GM12878 (cell line): ENCODE measurements at regions not wholly inside any gene's neighbourhood (a gene's known extent, or its start where the extent isn't known, plus 50 kb on each side); places are given as distances from the start of the nearest gene placed in this dataset.

Experiments
- ATAC-seq: fragments of 200-7000 bp; cut with Tn5 transposase; 3 replicates; pipeline ENCODE4 v1.9.1; 2020; ENCODE audit warnings: mild to moderate bottlenecking, moderate library complexity
- BruUV-seq: library from RNA; stranded (reverse); fragments of 400-500 nt; replicated peaks from 2 replicates; lab custom pipeline; 2021; lab: Mats Ljungman, UMichigan
- CTCF ChIA-PET: fragments of 300-600 bp; sonication (Branson Sonifier 250); formaldehyde crosslinking; extraction: SDS; loops from one replicate; lab custom pipeline; 2021; ENCODE audit warnings: inconsistent platforms; lab: Yijun Ruan, JAX
- POLR2A ChIA-PET: fragments of 350-600 bp; formaldehyde crosslinking; extraction: SDS; loops from one replicate; lab custom pipeline; 2021; ENCODE audit warnings: inconsistent platforms; lab: Charles Lee
- RAD21 ChIA-PET: fragments of 300-600 bp; sonication (Branson Sonifier 250); formaldehyde crosslinking; loops from one replicate; lab custom pipeline; 2023; ENCODE audit warnings: antibody characterized with exemption; ENCODE audit not compliant: unreplicated experiment; lab: Charles Lee
- SMC1A ChIA-PET: fragments of 300-600 bp; sonication (Branson Sonifier 250); formaldehyde crosslinking; loops from one replicate; lab custom pipeline; 2023; ENCODE audit not compliant: unreplicated experiment, uncharacterized antibody; lab: Charles Lee
- DNase-seq: peaks from one replicate; pipeline ENCODE4 v3.0.0-alpha.2; 2011; ENCODE audit warnings: low read depth, low spot score
- FAIRE-seq: peaks from 3 replicates; lab custom pipeline; 2011; peaks lifted over from hg19 to GRCh38; lab: Jason Lieb, UNC
- H2AFZ ChIP-seq: 2 replicates; pipeline ENCODE4 v1.6.0; 2011; ENCODE audit warnings: low read depth, low read length, control low read depth; ENCODE audit not compliant: control insufficient read depth
- H3K27ac ChIP-seq: 2 replicates; pipeline ENCODE4 v1.5.1; 2011; ENCODE audit warnings: control low read depth; ENCODE audit not compliant: control insufficient read depth, insufficient read depth
- H3K27me3 ChIP-seq, 2 experiments: replicated peaks in 1 of 2; 2 replicates each; pipeline versions ENCODE4 v1.6.0 to v1.6.1; 2011; ENCODE audit warnings: low read length in 1 of 2; ENCODE audit not compliant: control insufficient read depth in 2 of 2, insufficient read depth in 2 of 2
- H3K36me3 ChIP-seq, 2 experiments: 2 replicates each; pipeline ENCODE4 v1.5.1; 2011; ENCODE audit warnings: low read length in 1 of 2; ENCODE audit not compliant: control insufficient read depth in 2 of 2, insufficient read depth in 2 of 2
- H3K4me1 ChIP-seq: 2 replicates; pipeline ENCODE4 v1.6.1; 2011; ENCODE audit warnings: mild to moderate bottlenecking, low read length, moderate library complexity, mixed read lengths; ENCODE audit not compliant: control insufficient read depth, insufficient read depth
- H3K4me2 ChIP-seq: 2 replicates; pipeline ENCODE4 v1.6.0; 2011; ENCODE audit warnings: control low read depth; ENCODE audit not compliant: control insufficient read depth, insufficient read depth
- H3K4me3 ChIP-seq: fragments of 200-600 bp; sonication (generic); 2 replicates; pipeline ENCODE4 v1.5.1; 2016
- H3K79me2 ChIP-seq: 2 replicates; pipeline ENCODE4 v1.6.0; 2011; ENCODE audit warnings: low read length; ENCODE audit not compliant: control insufficient read depth, insufficient read depth
- H3K9ac ChIP-seq: 2 replicates; pipeline ENCODE4 v1.8.0; 2011; ENCODE audit warnings: low read length, control low read depth, mixed read lengths; ENCODE audit not compliant: control insufficient read depth, insufficient read depth
- H3K9me3 ChIP-seq: replicated peaks from 3 replicates; pipeline ENCODE4 v1.5.1; 2011; ENCODE audit warnings: mild to moderate bottlenecking, low read length; ENCODE audit not compliant: control insufficient read depth, insufficient read depth
- H4K20me1 ChIP-seq: 2 replicates; pipeline ENCODE4 v1.6.0; 2011; ENCODE audit not compliant: control insufficient read depth, insufficient read depth
- CBX5 ChIP-seq: sonication (generic); IDR thresholded peaks from 2 replicates; pipeline ENCODE4 v1.6.1; 2016; ENCODE audit warnings: low read depth, moderate library complexity, mild to moderate bottlenecking, inconsistent platforms
- CREB1 ChIP-seq: IDR thresholded peaks from 2 replicates; pipeline ENCODE4 v1.6.1; 2012; ENCODE audit warnings: low read depth, mild to moderate bottlenecking, inconsistent platforms
- EGR1 ChIP-seq, 2 experiments: IDR thresholded peaks; 1 replicate in 1 of 2; 2 replicates in 1 of 2; pipeline ENCODE4 v1.6.1; 2011 to 2012; ENCODE audit warnings: low read depth in 2 of 2, low read length in 2 of 2, borderline replicate concordance in 1 of 2, mild to moderate bottlenecking in 1 of 2, moderate library complexity in 1 of 2
- ESRRA ChIP-seq: IDR thresholded peaks from 2 replicates; pipeline ENCODE4 v1.6.1; 2012; ENCODE audit warnings: mild to moderate bottlenecking, low read length, improper control_type of control experiment
- MEF2A ChIP-seq: IDR thresholded peaks from 2 replicates; pipeline ENCODE4 v1.6.1; 2011; ENCODE audit warnings: low read depth, mild to moderate bottlenecking, low read length, moderate library complexity; ENCODE audit not compliant: insufficient read depth
- NFYB ChIP-seq: IDR thresholded peaks from 2 replicates; pipeline ENCODE4 v1.6.1; 2011; ENCODE audit warnings: low read depth, mild to moderate bottlenecking, low read length, improper control_type of control experiment, moderate library complexity; ENCODE audit not compliant: insufficient read depth
- POLR2AphosphoS5 ChIP-seq: IDR thresholded peaks from 2 replicates; pipeline ENCODE4 v1.6.1; 2011; ENCODE audit warnings: mild to moderate bottlenecking, low read length, inconsistent platforms
- POU2F2 ChIP-seq: IDR thresholded peaks from 3 replicates; pipeline ENCODE4 v1.6.1; 2011; ENCODE audit warnings: low read depth, mild to moderate bottlenecking, low read length, borderline replicate concordance
- RBBP5 ChIP-seq: fragments of 200-600 bp; sonication (generic); conservative IDR thresholded peaks from 2 replicates; pipeline ENCODE4 v1.6.1; 2016
- RFX5 ChIP-seq: IDR thresholded peaks from 2 replicates; pipeline ENCODE4 v1.6.1; 2011; ENCODE audit warnings: low read depth, low read length, improper control_type of control experiment
- SMAD5 ChIP-seq: IDR thresholded peaks from 2 replicates; pipeline ENCODE4 v1.6.1; 2016; ENCODE audit warnings: antibody characterized with exemption, low read depth
- SPI1 ChIP-seq: IDR thresholded peaks from 2 replicates; pipeline ENCODE4 v1.6.1; 2011; ENCODE audit warnings: low read depth, mild to moderate bottlenecking, low read length, moderate library complexity, borderline replicate concordance; ENCODE audit not compliant: insufficient read depth
- TAF1 ChIP-seq: IDR thresholded peaks from 2 replicates; pipeline ENCODE4 v1.6.1; 2011; ENCODE audit warnings: mild to moderate bottlenecking, low read depth, low read length, borderline replicate concordance
- ZSCAN29 ChIP-seq: fragments of 450-650 bp; IDR thresholded peaks from 2 replicates; pipeline ENCODE4 v1.6.1; 2017; ENCODE audit warnings: mild to moderate bottlenecking, moderate library complexity
- WGBS: methylation state at CpG from one replicate; pipeline ENCODE4 v1.1.6; 2016; ENCODE audit warnings: low lambda C conversion rate; ENCODE audit not compliant: insufficient replicate concordance, insufficient coverage; ENCODE audit errors: missing lambda C conversion rate; 5-methylcytosine and 5-hydroxymethylcytosine counted together
- in situ Hi-C: fragments of 300-500 bp; cut with MboI; formaldehyde crosslinking; loops from 9 replicates; pipeline ENCODE4 v1.14.3; 2018; ENCODE audit warnings: mixed read lengths
- intact Hi-C: fragments of 100-400 bp; cut with micrococcal nuclease; formaldehyde crosslinking; loops from one replicate; pipeline ENCODE4 v1.14.2; 2022; ENCODE audit not compliant: unreplicated experiment
- TF ChIP-seq, protein P1 (sequence below): fragments of 450-650 bp; IDR thresholded peaks from 2 replicates; pipeline ENCODE4 v1.6.1; 2017; ENCODE audit warnings: low read depth, mild to moderate bottlenecking, moderate library complexity
- TF ChIP-seq, protein P2 (sequence below): fragments of 450-650 bp; formaldehyde crosslinking; IDR thresholded peaks from 2 replicates; pipeline ENCODE4 v1.4.0; 2022; ENCODE audit warnings: mild to moderate bottlenecking, moderate library complexity
- TF ChIP-seq, protein P3 (sequence below): fragments of 450-650 bp; IDR thresholded peaks from 2 replicates; pipeline ENCODE4 v1.6.1; 2018; ENCODE audit warnings: borderline replicate concordance, mild to moderate bottlenecking; ENCODE audit not compliant: partially characterized antibody

DNA sequence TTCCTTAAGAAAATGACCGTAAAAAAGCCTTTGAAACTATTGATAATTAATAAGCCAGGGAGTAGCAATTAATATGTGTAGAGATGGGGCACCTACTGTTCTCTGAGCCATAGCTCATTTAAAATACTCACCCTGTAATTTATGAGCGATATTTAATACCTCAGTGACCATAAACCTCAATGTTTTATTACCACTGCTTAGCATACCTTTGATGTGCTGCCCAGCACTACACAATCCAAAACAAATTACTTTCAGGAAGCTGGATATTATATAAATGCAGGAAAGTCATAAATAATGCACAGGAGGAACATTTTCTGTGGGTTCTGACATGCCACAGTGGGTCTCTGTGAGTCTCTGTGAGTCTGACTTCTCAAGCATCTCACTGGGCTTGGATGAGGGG is 166.1 kb upstream of the RPL34 start (continued):
- TF ChIP-seq MEF2A = no peak
- TF ChIP-seq ESRRA = no peak
- TF ChIP-seq TAF1 = no peak
- TF ChIP-seq, protein P1, sequence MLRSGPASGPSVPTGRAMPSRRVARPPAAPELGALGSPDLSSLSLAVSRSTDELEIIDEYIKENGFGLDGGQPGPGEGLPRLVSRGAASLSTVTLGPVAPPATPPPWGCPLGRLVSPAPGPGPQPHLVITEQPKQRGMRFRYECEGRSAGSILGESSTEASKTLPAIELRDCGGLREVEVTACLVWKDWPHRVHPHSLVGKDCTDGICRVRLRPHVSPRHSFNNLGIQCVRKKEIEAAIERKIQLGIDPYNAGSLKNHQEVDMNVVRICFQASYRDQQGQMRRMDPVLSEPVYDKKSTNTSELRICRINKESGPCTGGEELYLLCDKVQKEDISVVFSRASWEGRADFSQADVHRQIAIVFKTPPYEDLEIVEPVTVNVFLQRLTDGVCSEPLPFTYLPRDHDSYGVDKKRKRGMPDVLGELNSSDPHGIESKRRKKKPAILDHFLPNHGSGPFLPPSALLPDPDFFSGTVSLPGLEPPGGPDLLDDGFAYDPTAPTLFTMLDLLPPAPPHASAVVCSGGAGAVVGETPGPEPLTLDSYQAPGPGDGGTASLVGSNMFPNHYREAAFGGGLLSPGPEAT = no peak
- no peak for TF ChIP-seq CREB1
- no peak for TF ChIP-seq NFYB

DNA sequence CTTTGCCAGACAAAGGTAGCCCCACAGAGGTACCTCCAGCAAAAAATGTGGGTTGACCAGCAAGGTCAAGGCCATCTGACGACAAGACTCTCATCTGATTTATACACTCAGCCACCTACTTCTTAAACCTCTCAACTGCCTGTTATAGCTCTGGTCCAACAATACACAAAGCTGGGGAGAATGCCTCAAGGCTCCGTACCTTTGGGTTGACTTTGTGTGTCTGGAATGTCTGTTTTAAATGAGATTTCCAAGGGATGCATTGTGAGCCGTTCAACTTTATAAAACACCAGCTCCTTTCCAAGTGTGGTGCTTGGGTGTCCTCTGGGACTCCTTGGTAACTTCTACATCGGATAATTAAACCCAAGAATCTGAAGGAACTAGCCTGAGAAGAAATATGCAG is 167.0 kb upstream of the RPL34 start:
- Histone ChIP-seq H3K36me3 (no peaks in the 10 kb centered on the region), H2AFZ (no peak overlapping the region), H3K9me3 (no peaks in the 10 kb centered on the region), H3K9ac (no peak overlapping the region), H3K27ac (no peak overlapping the region), H3K27me3 (no peaks in the 10 kb centered on the region), H3K4me3 (no peak overlapping the region), H3K4me1 (no peaks in the 10 kb centered on the region), H3K4me2 (no peak overlapping the region), H4K20me1 (no peaks in the 10 kb centered on the region), H3K79me2 (no peaks in the 10 kb centered on the region)
- DNase-seq (no peak), ATAC-seq (no peak), FAIRE-seq (no peak)
- POLR2A ChIA-PET = no interaction called here
- RAD21 ChIA-PET = no interaction called here
- 29% methylated on average over 4 of the region's 4 CpGs for WGBS
- SMC1A ChIA-PET = no interaction called here
- in situ Hi-C loops = no loop called here
- intact Hi-C loops = no loop called here
- CTCF ChIA-PET = interaction anchor here (0.8 kb wide), 1 partner anchor 82 kb away, joined by 4 read pairs; no protein-coding TSS in a partner anchor
- BruUV-seq = no TSS peak
- no peak for TF ChIP-seq RBBP5
- TF ChIP-seq, protein P2, sequence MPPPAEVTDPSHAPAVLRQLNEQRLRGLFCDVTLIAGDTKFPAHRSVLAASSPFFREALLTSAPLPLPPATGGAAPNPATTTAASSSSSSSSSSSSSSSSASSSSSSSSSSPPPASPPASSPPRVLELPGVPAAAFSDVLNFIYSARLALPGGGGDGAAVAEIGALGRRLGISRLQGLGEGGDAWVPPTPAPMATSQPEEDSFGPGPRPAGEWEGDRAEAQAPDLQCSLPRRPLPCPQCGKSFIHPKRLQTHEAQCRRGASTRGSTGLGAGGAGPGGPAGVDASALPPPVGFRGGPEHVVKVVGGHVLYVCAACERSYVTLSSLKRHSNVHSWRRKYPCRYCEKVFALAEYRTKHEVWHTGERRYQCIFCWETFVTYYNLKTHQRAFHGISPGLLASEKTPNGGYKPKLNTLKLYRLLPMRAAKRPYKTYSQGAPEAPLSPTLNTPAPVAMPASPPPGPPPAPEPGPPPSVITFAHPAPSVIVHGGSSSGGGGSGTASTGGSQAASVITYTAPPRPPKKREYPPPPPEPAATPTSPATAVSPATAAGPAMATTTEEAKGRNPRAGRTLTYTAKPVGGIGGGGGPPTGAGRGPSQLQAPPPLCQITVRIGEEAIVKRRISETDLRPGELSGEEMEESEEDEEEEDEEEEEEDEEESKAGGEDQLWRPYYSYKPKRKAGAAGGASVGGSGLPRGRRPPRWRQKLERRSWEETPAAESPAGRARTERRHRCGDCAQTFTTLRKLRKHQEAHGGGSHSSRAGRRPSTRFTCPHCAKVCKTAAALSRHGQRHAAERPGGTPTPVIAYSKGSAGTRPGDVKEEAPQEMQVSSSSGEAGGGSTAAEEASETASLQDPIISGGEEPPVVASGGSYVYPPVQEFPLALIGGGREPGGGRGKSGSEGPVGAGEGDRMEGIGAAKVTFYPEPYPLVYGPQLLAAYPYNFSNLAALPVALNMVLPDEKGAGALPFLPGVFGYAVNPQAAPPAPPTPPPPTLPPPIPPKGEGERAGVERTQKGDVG (CRISPR knock-in tag) = no peak
- TF ChIP-seq, protein P3, sequence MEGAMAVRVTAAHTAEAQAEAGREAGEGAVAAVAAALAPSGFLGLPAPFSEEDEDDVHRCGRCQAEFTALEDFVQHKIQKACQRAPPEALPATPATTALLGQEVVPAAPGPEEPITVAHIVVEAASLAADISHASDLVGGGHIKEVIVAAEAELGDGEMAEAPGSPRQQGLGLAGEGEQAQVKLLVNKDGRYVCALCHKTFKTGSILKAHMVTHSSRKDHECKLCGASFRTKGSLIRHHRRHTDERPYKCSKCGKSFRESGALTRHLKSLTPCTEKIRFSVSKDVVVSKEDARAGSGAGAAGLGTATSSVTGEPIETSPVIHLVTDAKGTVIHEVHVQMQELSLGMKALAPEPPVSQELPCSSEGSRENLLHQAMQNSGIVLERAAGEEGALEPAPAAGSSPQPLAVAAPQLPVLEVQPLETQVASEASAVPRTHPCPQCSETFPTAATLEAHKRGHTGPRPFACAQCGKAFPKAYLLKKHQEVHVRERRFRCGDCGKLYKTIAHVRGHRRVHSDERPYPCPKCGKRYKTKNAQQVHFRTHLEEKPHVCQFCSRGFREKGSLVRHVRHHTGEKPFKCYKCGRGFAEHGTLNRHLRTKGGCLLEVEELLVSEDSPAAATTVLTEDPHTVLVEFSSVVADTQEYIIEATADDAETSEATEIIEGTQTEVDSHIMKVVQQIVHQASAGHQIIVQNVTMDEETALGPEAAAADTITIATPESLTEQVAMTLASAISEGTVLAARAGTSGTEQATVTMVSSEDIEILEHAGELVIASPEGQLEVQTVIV = no peak
- TF ChIP-seq POLR2AphosphoS5 = no peak
- TF ChIP-seq SMAD5 = no peak
- TF ChIP-seq RFX5 = no peak
- TF ChIP-seq SPI1 = no peak
- TF ChIP-seq POU2F2 = no peak
- TF ChIP-seq EGR1 (IDR thresholded peaks at IDR 0.05; ENCODE audit: borderline replicate concordance in 1 of 2, low read depth in 2 of 2, low read length in 2 of 2) = no peak
- TF ChIP-seq CBX5 = no peak
- no peak for TF ChIP-seq ZSCAN29
